ENCODE measurements at regions not wholly inside any gene's neighbourhood (a gene's known extent, or its start where the extent isn't known, plus 50 kb on each side); places are given as distances from the start of the nearest gene placed in this dataset.

GRCh38 chr13:97554496-97554895, 120.5 kb downstream of the RAP2A start:
- FAIRE-seq = no peak
- 45% methylated on average over 2 of the region's 2 CpGs for WGBS (ENCODE audit: missing lambda C conversion rate)
- TF ChIP-seq ZNF302 (CRISPR knock-in tag; IDR thresholded peaks at IDR 0.05) = no peak
- TF ChIP-seq PHF8 (IDR thresholded peaks at IDR 0.05; ENCODE audit: borderline replicate concordance, low read depth) = no peak
- no peak for TF ChIP-seq JUN (IDR thresholded peaks at IDR 0.05)
- no peaks in the 10 kb centered on the region for H3K9me3 ChIP-seq
- no peak overlapping the region for H3K4me3 ChIP-seq
- POLR2A ChIA-PET = no interaction called here
- CTCF ChIA-PET = no interaction called here
- H3K27ac ChIP-seq = no peak overlapping the region
- DNase-seq (ENCODE audit: low read depth in 1 of 2, low spot score in 1 of 2) = no peak
- no peaks in the 10 kb centered on the region for H3K4me1 ChIP-seq
- no peak overlapping the region for H3K4me2 ChIP-seq
- ATAC-seq = no peak

GRCh38 chr13:97555034-97555433, 121.1 kb downstream of the RAP2A start:
- ATAC-seq (no peak), FAIRE-seq (no peak), DNase-seq (ENCODE audit: low read depth in 1 of 2, low spot score in 1 of 2) (no peak)
- Histone ChIP-seq H3K4me2 (no peak overlapping the region), H3K4me1 (no peaks in the 10 kb centered on the region), H3K27ac (no peak overlapping the region), H3K4me3 (no peak overlapping the region), H3K9me3 (no peaks in the 10 kb centered on the region)
- POLR2A ChIA-PET = no interaction called here
- WGBS (ENCODE audit: missing lambda C conversion rate) = 67% methylated on average over 1 of the region's 1 CpG
- CTCF ChIA-PET = no interaction called here
- TF ChIP-seq REST (IDR thresholded peaks at IDR 0.05) = no peak

- H3K4me3 ChIP-seq = no peak overlapping the region
- FAIRE-seq (no peak), DNase-seq (ENCODE audit: low read depth in 1 of 2, low spot score in 1 of 2) (no peak)
Measured at GRCh38 chr13:97559030-97559429, 125.1 kb downstream of the RAP2A start.

GRCh38 chr13:97559981-97560380, 126.0 kb downstream of the RAP2A start:
- no peak overlapping the region for H3K4me2 ChIP-seq
- DNase-seq (ENCODE audit: low read depth in 1 of 2, low spot score in 1 of 2) (no peak), FAIRE-seq (no peak), ATAC-seq (no peak)
- CTCF ChIA-PET = no interaction called here
- no peaks in the 10 kb centered on the region for H3K4me1 ChIP-seq
- no peaks in the 10 kb centered on the region for H3K9me3 ChIP-seq
- H3K27ac ChIP-seq = no peak overlapping the region
- H3K4me3 ChIP-seq = no peak overlapping the region
- WGBS (ENCODE audit: missing lambda C conversion rate) = 44% methylated on average over 3 of the region's 3 CpGs
- POLR2A ChIA-PET = no interaction called here
- TF ChIP-seq ZNF302 (CRISPR knock-in tag; IDR thresholded peaks at IDR 0.05) (no peak), HOXB5 (CRISPR knock-in tag; IDR thresholded peaks at IDR 0.05) (no peak)

More at GRCh38 chr13:97559030-97559429, 125.1 kb downstream of the RAP2A start:
- 2% methylated on average over 2 of the region's 2 CpGs for WGBS (ENCODE audit: missing lambda C conversion rate)
- TF ChIP-seq KDM1A (IDR thresholded peaks at IDR 0.05; ENCODE audit: low read depth) (no peak), HOXB13 (CRISPR knock-in tag; IDR thresholded peaks at IDR 0.05; ENCODE audit: low read depth) (no peak), EP300 (IDR thresholded peaks at IDR 0.05) (no peak), SREBF2 (IDR thresholded peaks at IDR 0.05) (no peak), HDAC2 (IDR thresholded peaks at IDR 0.05) (no peak), POLR2A (IDR thresholded peaks at IDR 0.05; ENCODE audit: low read length) (no peak), SMC3 (IDR thresholded peaks at IDR 0.05) (no peak), CHD2 (IDR thresholded peaks at IDR 0.05; ENCODE audit: low read length, partially characterized antibody) (no peak), CTCF (IDR thresholded peaks at IDR 0.05) (no peak), RFX5 (IDR thresholded peaks at IDR 0.05) (no peak)
- H3K4me2 ChIP-seq = no peak overlapping the region
- ChIA-PET POLR2A (no interaction called here), CTCF (no interaction called here)
- no peaks in the 10 kb centered on the region for H3K9me3 ChIP-seq
- no peak for ATAC-seq
- H3K4me1 ChIP-seq = no peaks in the 10 kb centered on the region
- no peak overlapping the region for H3K27ac ChIP-seq

All from A549 (cell line).